ENCODE measurements at regions not wholly inside any gene's neighbourhood (a gene's known extent, or its start where the extent isn't known, plus 50 kb on each side); places are given as distances from the start of the nearest gene placed in this dataset.

DNA sequence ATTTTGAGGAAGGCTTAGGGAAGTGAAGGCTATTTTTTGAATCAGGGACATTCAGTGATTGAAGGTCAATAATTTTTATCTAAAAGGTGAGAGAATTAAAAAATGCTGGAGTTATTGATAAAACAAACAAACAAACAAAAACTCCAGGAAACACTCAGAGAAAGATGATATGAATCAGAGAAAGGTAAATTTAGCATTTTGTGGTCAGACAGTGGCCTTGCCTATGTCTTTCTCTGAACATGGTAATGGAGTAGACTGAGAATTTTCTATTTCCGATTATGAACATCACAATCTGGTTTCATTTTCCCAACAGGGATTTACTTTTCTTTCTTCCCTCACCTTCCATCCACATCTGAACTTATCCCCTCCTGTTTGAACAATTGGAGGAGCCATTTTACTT, 353.6 kb upstream of the RIOK2 start:
- H3K9me3 ChIP-seq (ENCODE audit: control insufficient read depth, insufficient read depth, low read length), result no peaks in the 10 kb centered on the region
- H3K23ac ChIP-seq (ENCODE audit: low read depth, low read length), result no peak overlapping the region
- H2BK120ac ChIP-seq (ENCODE audit: low read depth, low read length), result no peak overlapping the region
- H3K4me1 ChIP-seq (ENCODE audit: control insufficient read depth, insufficient read depth, low read length), result no peaks in the 10 kb centered on the region; the same call in 1 of the 2 replicates
- DNase-seq, result no peak
- H4K8ac ChIP-seq (ENCODE audit: low read depth in 2 of 2, low read length in 2 of 2), result no peak overlapping the region
- H3K36me3 ChIP-seq (ENCODE audit: control insufficient read depth, insufficient read depth, low read length), result no peaks in the 10 kb centered on the region
- TF ChIP-seq MAFK (IDR thresholded peaks at IDR 0.05; ENCODE audit: low read depth, low read length) (no peak), SMC3 (IDR thresholded peaks at IDR 0.05; ENCODE audit: low read depth, low read length) (no peak), CEBPB (IDR thresholded peaks at IDR 0.05; ENCODE audit: low read depth, low read length) (no peak), RFX5 (IDR thresholded peaks at IDR 0.05; ENCODE audit: low read depth, low read length) (no peak), RCOR1 (IDR thresholded peaks at IDR 0.05; ENCODE audit: insufficient replicate concordance, low read length) (no peak), MAZ (IDR thresholded peaks at IDR 0.05; ENCODE audit: borderline replicate concordance, low read depth, low read length) (no peak), BHLHE40 (IDR thresholded peaks at IDR 0.05; ENCODE audit: low read depth, low read length) (no peak), FOS (IDR thresholded peaks at IDR 0.05; ENCODE audit: low read depth, low read length) (no peak), POLR2A (IDR thresholded peaks at IDR 0.05; ENCODE audit: low read depth, low read length) (no peak), MXI1 (IDR thresholded peaks at IDR 0.05; ENCODE audit: borderline replicate concordance, low read depth, low read length) (no peak), USF2 (IDR thresholded peaks at IDR 0.05; ENCODE audit: low read depth, low read length) (no peak)
- TF ChIP-seq, protein P1, sequence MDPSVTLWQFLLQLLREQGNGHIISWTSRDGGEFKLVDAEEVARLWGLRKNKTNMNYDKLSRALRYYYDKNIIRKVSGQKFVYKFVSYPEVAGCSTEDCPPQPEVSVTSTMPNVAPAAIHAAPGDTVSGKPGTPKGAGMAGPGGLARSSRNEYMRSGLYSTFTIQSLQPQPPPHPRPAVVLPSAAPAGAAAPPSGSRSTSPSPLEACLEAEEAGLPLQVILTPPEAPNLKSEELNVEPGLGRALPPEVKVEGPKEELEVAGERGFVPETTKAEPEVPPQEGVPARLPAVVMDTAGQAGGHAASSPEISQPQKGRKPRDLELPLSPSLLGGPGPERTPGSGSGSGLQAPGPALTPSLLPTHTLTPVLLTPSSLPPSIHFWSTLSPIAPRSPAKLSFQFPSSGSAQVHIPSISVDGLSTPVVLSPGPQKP (IDR thresholded peaks at IDR 0.05; ENCODE audit: borderline replicate concordance, low read depth, low read length), result no peak
- peaks cover 9% of the 10 kb centered on the region for H3K27me3 ChIP-seq (ENCODE audit: control insufficient read depth, insufficient read depth, low read length)
- ATAC-seq (ENCODE audit: low read depth), result no peak
- H3K27ac ChIP-seq (ENCODE audit: insufficient read depth, low read length), result no peak overlapping the region
- no peak overlapping the region for H2BK5ac ChIP-seq (ENCODE audit: low read depth, low read length, poor library complexity, severe bottlenecking)
- no CpG with 5 or more reads among the region's 1 CpG for WGBS, 2 experiments (ENCODE audit: extremely low coverage in 2 of 2, insufficient read length in 1 of 2)
- no peak overlapping the region for H4K5ac ChIP-seq (ENCODE audit: low read depth, low read length)
- no peak overlapping the region for H3K9ac ChIP-seq (ENCODE audit: low read depth, low read length)
- ChIA-PET POLR2A (ENCODE audit: unreplicated experiment) (no interaction called here), CTCF (no interaction called here)
- H2AK5ac ChIP-seq (ENCODE audit: low read depth, low read length), result no peak overlapping the region
- H4K20me1 ChIP-seq (ENCODE audit: insufficient read depth, low read length), result no peaks in the 10 kb centered on the region
- no peak overlapping the region for H2AK9ac ChIP-seq (replicated peaks; ENCODE audit: low read depth, low read length, poor library complexity)
- no peak overlapping the region for H3K14ac ChIP-seq (replicated peaks; ENCODE audit: low read depth, low read length)
- intact Hi-C loops (cut with micrococcal nuclease), result loop anchor here (5.0 kb wide), 1 partner anchor 51 kb away; no protein-coding TSS in a partner anchor
- H3K79me1 ChIP-seq (ENCODE audit: low read depth in 1 of 2, low read length in 2 of 2), result no peaks in the 10 kb centered on the region
- in situ Hi-C loops (cut with MboI; ENCODE audit: low sequenced_read_pairs), result loop anchor here (25.0 kb wide), 1 partner anchor 1251 kb away; no protein-coding TSS in a partner anchor
- no peak overlapping the region for H2BK20ac ChIP-seq (ENCODE audit: low read depth, low read length)
- no peaks in the 10 kb centered on the region for H3K9me1 ChIP-seq (ENCODE audit: insufficient read depth, low read length)
- dilution Hi-C loops (cut with HindIII; ENCODE audit: low sequenced_read_pairs, unreplicated experiment), result no loop called here
- no peak overlapping the region for H3K56ac ChIP-seq (ENCODE audit: extremely low read depth, insufficient read depth, low read length)
- no peak overlapping the region for H3K4ac ChIP-seq (ENCODE audit: low read depth, low read length)
- no peak overlapping the region for H4K91ac ChIP-seq (ENCODE audit: insufficient read depth, low read depth, low read length)
- no TSS peak for BruUV-seq (replicated peaks)
- H2BK15ac ChIP-seq (ENCODE audit: low read depth, low read length), result no peak overlapping the region
- H2AFZ ChIP-seq (replicated peaks; ENCODE audit: low read length, poor library complexity), result no peak overlapping the region
- H3K4me2 ChIP-seq (ENCODE audit: low read depth, low read length), result no peak overlapping the region
- H3K4me3 ChIP-seq (ENCODE audit: insufficient read depth, low read depth, low read length), result no peak overlapping the region
- H3K18ac ChIP-seq (ENCODE audit: low read depth, low read length), result no peak overlapping the region
